ENCODE measurements at regions not wholly inside any gene's neighbourhood (a gene's known extent, or its start where the extent isn't known, plus 50 kb on each side); places are given as distances from the start of the nearest gene placed in this dataset.

GRCh38 chr17:36859003-36859300 lies 78.3 kb upstream of the LHX1 start:
- TF ChIP-seq REST (IDR thresholded peaks at IDR 0.05; ENCODE audit: low read depth), result no peak
- no peaks in the 10 kb centered on the region for H4K20me1 ChIP-seq (ENCODE audit: insufficient read depth)
- H3K36me3 ChIP-seq (ENCODE audit: control insufficient read depth in 1 of 2, insufficient read depth in 2 of 2, low read length in 2 of 2), result no peaks in the 10 kb centered on the region
- no TSS peak for BruUV-seq (replicated peaks)
- H3K9me2 ChIP-seq (ENCODE audit: insufficient read depth), result no peaks in the 10 kb centered on the region
- intact Hi-C loops (cut with micrococcal nuclease), result loop anchor here (10.0 kb wide), 1 partner anchor 186 kb away; no protein-coding TSS in a partner anchor
- peak overlapping the region; percentile 22 for H3K4me2 ChIP-seq (ENCODE audit: low read length)
- H3K9me3 ChIP-seq (ENCODE audit: control insufficient read depth in 1 of 2, insufficient read depth in 1 of 2, low read depth in 1 of 2, low read length in 2 of 2), result no peaks in the 10 kb centered on the region
- no peak overlapping the region for H3K9ac ChIP-seq (ENCODE audit: low read length)
- CTCF ChIA-PET, result no interaction called here
- no peaks in the 10 kb centered on the region for H3K79me2 ChIP-seq (ENCODE audit: insufficient read depth, low read length)
- H3K4me1 ChIP-seq (ENCODE audit: control insufficient read depth in 1 of 2, insufficient read depth in 2 of 2, low read length in 2 of 2), result peaks cover 0 to 11% of the 10 kb centered on the region in 2 experiments; a peak in 2 of 4 replicates
- DNase-seq (ENCODE audit: low read depth, low spot score), result no peak
- POLR2A ChIA-PET, result no interaction called here
- H2AFZ ChIP-seq (ENCODE audit: low read depth, low read length, poor library complexity, severe bottlenecking), result no peak overlapping the region
- no peak for ATAC-seq
- RAD21 ChIA-PET (ENCODE audit: low non-redundant PET in 1 of 2, low total read pairs in 2 of 2, uncharacterized antibody in 2 of 2, unreplicated experiment in 2 of 2), result no interaction called here
- H3K27ac ChIP-seq (ENCODE audit: low read depth, low read length), result no peak overlapping the region
- H3K27me3 ChIP-seq (ENCODE audit: insufficient read depth, low read length), result no peaks in the 10 kb centered on the region
- H3K4me3 ChIP-seq (replicated peaks in 1 of 2; ENCODE audit: low read depth in 1 of 2, low read length in 2 of 2), result no peak overlapping the region

GRCh38 chr17:36859706-36860105 lies 77.6 kb upstream of the LHX1 start:
- H2AFZ ChIP-seq (ENCODE audit: low read depth, low read length, poor library complexity, severe bottlenecking), result no peak overlapping the region
- H3K9me3 ChIP-seq (ENCODE audit: control insufficient read depth in 1 of 2, insufficient read depth in 1 of 2, low read depth in 1 of 2, low read length in 2 of 2), result no peaks in the 10 kb centered on the region
- H3K36me3 ChIP-seq (ENCODE audit: control insufficient read depth in 1 of 2, insufficient read depth in 2 of 2, low read length in 2 of 2), result no peaks in the 10 kb centered on the region
- intact Hi-C loops (cut with micrococcal nuclease), result loop anchor here (10.0 kb wide), 1 partner anchor 185 kb away; no protein-coding TSS in a partner anchor
- ChIA-PET CTCF (no interaction called here), RAD21 (ENCODE audit: low non-redundant PET in 1 of 2, low total read pairs in 2 of 2, uncharacterized antibody in 2 of 2, unreplicated experiment in 2 of 2) (no interaction called here), POLR2A (no interaction called here)
- H3K27ac ChIP-seq (ENCODE audit: low read depth, low read length), result no peak overlapping the region
- H3K4me1 ChIP-seq (ENCODE audit: control insufficient read depth in 1 of 2, insufficient read depth in 2 of 2, low read length in 2 of 2), result peaks cover 0 to 11% of the 10 kb centered on the region in 2 experiments; a peak in 2 of 4 replicates
- DNase-seq (ENCODE audit: low read depth, low spot score) (no peak), ATAC-seq (no peak)
- H3K27me3 ChIP-seq (ENCODE audit: insufficient read depth, low read length), result no peaks in the 10 kb centered on the region
- no peak overlapping the region for H3K4me3 ChIP-seq (replicated peaks in 1 of 2; ENCODE audit: low read depth in 1 of 2, low read length in 2 of 2)
- H3K79me2 ChIP-seq (ENCODE audit: insufficient read depth, low read length), result no peaks in the 10 kb centered on the region
- BruUV-seq (replicated peaks), result no TSS peak
- no peaks in the 10 kb centered on the region for H4K20me1 ChIP-seq (ENCODE audit: insufficient read depth)
- H3K4me2 ChIP-seq (ENCODE audit: low read length), result no peak overlapping the region
- no peak overlapping the region for H3K9ac ChIP-seq (ENCODE audit: low read length)
- H3K9me2 ChIP-seq (ENCODE audit: insufficient read depth), result no peaks in the 10 kb centered on the region
- TF ChIP-seq ZBTB33 (IDR thresholded peaks at IDR 0.05; ENCODE audit: extremely low read depth, insufficient replicate concordance, low read length), result no peak
- TF ChIP-seq ELF1 (IDR thresholded peaks at IDR 0.05; ENCODE audit: borderline replicate concordance, low read depth), result no peak
- TF ChIP-seq SRF (IDR thresholded peaks at IDR 0.05; ENCODE audit: low read depth), result no peak
- TF ChIP-seq, protein P1, sequence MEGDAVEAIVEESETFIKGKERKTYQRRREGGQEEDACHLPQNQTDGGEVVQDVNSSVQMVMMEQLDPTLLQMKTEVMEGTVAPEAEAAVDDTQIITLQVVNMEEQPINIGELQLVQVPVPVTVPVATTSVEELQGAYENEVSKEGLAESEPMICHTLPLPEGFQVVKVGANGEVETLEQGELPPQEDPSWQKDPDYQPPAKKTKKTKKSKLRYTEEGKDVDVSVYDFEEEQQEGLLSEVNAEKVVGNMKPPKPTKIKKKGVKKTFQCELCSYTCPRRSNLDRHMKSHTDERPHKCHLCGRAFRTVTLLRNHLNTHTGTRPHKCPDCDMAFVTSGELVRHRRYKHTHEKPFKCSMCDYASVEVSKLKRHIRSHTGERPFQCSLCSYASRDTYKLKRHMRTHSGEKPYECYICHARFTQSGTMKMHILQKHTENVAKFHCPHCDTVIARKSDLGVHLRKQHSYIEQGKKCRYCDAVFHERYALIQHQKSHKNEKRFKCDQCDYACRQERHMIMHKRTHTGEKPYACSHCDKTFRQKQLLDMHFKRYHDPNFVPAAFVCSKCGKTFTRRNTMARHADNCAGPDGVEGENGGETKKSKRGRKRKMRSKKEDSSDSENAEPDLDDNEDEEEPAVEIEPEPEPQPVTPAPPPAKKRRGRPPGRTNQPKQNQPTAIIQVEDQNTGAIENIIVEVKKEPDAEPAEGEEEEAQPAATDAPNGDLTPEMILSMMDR (IDR thresholded peaks at IDR 0.05 in 2 of 3, conservative IDR thresholded peaks at IDR 0.05 in 1 of 3; ENCODE audit: borderline replicate concordance in 1 of 3, insufficient read depth in 1 of 3, low read depth in 2 of 3, low read length in 2 of 3), result no peak
- no peak for TF ChIP-seq TCF7L2 (IDR thresholded peaks at IDR 0.05; ENCODE audit: borderline replicate concordance, extremely low read depth, insufficient read depth, insufficient read length)
- no peak for TF ChIP-seq FOSL1 (IDR thresholded peaks at IDR 0.05; ENCODE audit: low read depth)
- no peak for TF ChIP-seq POLR2AphosphoS5 (IDR thresholded peaks at IDR 0.05; ENCODE audit: low read depth, low read length)
- TF ChIP-seq EGR1 (IDR thresholded peaks at IDR 0.05; ENCODE audit: low read depth), result no peak
- no peak for TF ChIP-seq EZH2phosphoT487 (IDR thresholded peaks at IDR 0.05; ENCODE audit: borderline replicate concordance)
